Naive B cell (primary cell): ENCODE measurements at regions not wholly inside any gene's neighbourhood (a gene's known extent, or its start where the extent isn't known, plus 50 kb on each side); places are given as distances from the start of the nearest gene placed in this dataset.
A peak's percentile ranks its signal among the peaks of the same experiment; 100 is the strongest.

Source experiments
- ATAC-seq, 2 donors: fragments of 150-1000 bp; cut with Tn5 transposase; 2 replicates each; pipeline ENCODE4 v1.10.0; 2021; ENCODE audit warnings: low read depth in 2 of 2, mild to moderate bottlenecking in 2 of 2, moderate library complexity in 2 of 2
- DNase-seq: peaks from one replicate; pipeline ENCODE4 v3.0.0; 2022
- H3K27ac Mint-ChIP-seq, 6 donors: one replicate each; pipeline ENCODE4 v1.8.0; 2020 to 2022; ENCODE audit warnings: mild to moderate bottlenecking in 6 of 6, mixed read lengths in 6 of 6, moderate library complexity in 5 of 6, inconsistent platforms in 2 of 6
- H3K27me3 Mint-ChIP-seq, 3 donors: one replicate each; pipeline ENCODE4 v1.8.0; 2021 to 2022; ENCODE audit warnings: mixed read lengths in 3 of 3, mild to moderate bottlenecking in 1 of 3
- H3K36me3 Mint-ChIP-seq, 2 donors: one replicate each; pipeline ENCODE4 v1.8.0; 2020 to 2022; ENCODE audit warnings: mixed read lengths in 2 of 2, inconsistent platforms in 1 of 2, mild to moderate bottlenecking in 1 of 2
- H3K4me1 Mint-ChIP-seq, 3 donors: one replicate each; pipeline ENCODE4 v1.8.0; 2020 to 2022; ENCODE audit warnings: mixed read lengths in 3 of 3, inconsistent platforms in 1 of 3, mild to moderate bottlenecking in 1 of 3, moderate library complexity in 1 of 3
- H3K4me3 Mint-ChIP-seq, 8 donors: one replicate each; pipeline ENCODE4 v1.8.0; 2020 to 2022; ENCODE audit warnings: mild to moderate bottlenecking in 8 of 8, mixed read lengths in 8 of 8, moderate library complexity in 8 of 8, inconsistent platforms in 2 of 8
- H3K9me3 Mint-ChIP-seq, 7 donors: one replicate each; pipeline ENCODE4 v1.8.0; 2020 to 2022; ENCODE audit warnings: mixed read lengths in 7 of 7, mild to moderate bottlenecking in 5 of 7, inconsistent platforms in 2 of 7, moderate library complexity in 1 of 7

DNA sequence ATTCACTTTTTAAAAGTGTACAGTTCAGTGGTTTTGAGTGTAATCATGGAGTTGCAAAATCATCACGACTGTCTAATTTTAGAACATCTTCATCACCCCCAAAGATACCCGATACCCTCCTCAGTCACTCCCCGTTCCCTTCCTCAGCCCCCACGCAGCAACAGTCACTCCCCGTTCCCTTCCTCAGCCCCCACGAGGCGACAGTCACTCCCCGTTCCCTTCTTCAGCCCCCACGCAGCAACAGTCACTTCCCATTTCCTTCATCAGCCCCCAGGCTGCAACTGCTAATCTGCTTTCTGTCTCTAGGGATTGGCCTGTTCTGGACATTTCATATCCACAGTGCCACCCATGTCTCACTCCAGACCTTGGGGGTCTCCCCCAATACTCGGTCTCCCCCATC lies 161.6 kb upstream of the PPP2R2D start:
- peaks cover 0 to 12% (median 5%) of the 10 kb centered on the region in 7 donors for H3K9me3 Mint-ChIP-seq
- H3K27ac Mint-ChIP-seq: peak overlapping the region in 1 of 6 donors; percentile 64
- H3K36me3 Mint-ChIP-seq: no peaks in the 10 kb centered on the region
- H3K27me3 Mint-ChIP-seq: peaks cover 11 to 16% (median 13%) of the 10 kb centered on the region in 3 donors
- H3K4me3 Mint-ChIP-seq: peak overlapping the region in 1 of 8 donors; percentile 45
- DNase-seq (no peak), ATAC-seq (no peak)
- peaks cover 11 to 26% (median 25%) of the 10 kb centered on the region in 3 donors for H3K4me1 Mint-ChIP-seq

DNA sequence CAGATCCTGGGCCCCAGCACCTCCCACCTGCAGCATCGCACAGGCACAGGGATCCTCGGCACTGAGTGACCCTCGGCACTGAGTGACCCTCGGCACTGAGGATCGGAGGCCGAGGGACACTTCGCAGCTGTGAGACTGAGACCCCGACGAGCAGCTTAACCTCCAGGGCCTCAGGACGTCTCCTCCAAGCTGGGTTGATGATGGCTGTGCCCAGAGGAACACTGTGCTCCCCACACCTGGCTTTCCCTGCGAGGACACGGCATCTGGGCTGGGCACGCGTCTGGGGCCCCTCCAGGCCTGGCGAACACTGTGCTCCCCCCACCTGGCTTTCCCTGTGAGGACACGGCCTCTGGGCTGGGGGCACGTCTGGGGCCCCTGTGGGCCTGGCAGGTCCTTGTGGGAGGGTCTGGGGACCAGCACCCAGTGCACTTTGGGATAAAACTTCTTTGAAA lies 158.3 kb upstream of the PPP2R2D start:
- ATAC-seq: no peak
- no peak for DNase-seq
- no peak overlapping the region for H3K4me3 Mint-ChIP-seq
- H3K4me1 Mint-ChIP-seq: peaks cover 20 to 43% (median 38%) of the 10 kb centered on the region in 3 donors
- peak overlapping the region in 4 of 6 donors; percentile 7 to 90 (median 72) for H3K27ac Mint-ChIP-seq
- peaks cover 14 to 28% (median 18%) of the 10 kb centered on the region in 3 donors for H3K27me3 Mint-ChIP-seq
- peaks cover 0 to 12% (median 5%) of the 10 kb centered on the region in 7 donors for H3K9me3 Mint-ChIP-seq
- H3K36me3 Mint-ChIP-seq: no peaks in the 10 kb centered on the region

DNA sequence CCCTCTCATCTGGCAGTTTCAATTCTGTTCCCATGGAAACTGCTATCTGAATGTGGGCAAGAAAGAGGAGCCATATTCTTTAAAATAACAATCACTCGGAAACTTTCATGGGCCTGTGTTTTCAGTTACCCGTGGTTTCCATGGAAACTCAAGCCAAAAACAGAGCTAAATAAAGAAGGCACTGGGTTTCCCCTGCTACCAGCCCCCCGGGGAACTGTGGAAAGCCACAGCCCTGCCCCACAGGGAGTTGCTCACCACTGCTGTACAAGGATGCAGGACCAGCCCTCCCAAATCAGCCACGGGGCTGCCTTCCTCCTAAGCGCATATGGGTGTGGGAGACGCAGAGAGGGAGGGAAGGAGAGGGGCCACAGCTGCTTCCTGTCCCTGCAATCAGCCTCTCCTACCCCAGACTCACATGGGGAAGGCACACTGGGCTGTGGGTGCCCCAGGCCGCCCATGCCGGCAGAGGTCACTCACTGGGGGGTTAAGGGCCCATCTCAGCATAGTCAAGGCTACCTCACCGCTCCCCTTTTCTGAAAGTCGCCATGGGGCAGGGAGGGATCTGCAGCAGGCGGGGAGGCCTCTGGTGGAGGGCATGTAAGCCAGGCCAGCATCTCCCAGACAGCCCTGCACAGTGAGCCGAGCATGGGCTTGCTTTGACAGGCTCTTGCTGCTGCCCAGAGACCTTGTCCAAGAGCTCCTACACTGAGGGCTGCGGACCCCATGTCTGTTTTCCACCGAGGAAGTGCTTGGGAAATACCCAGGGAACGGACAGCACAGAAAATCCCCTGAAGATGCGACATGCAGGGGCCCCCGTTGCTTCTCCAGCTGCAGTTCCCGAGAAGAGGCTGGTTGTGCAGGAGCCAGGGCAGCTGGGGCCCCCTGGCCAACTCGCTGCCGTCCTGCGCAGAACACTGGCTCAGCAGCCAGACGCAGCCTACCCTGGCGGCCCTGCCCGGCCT lies 157.3 kb upstream of the PPP2R2D start:
- H3K27me3 Mint-ChIP-seq: peaks cover 16 to 32% (median 20%) of the 10 kb centered on the region in 3 donors
- H3K36me3 Mint-ChIP-seq: no peaks in the 10 kb centered on the region
- peaks cover 0 to 12% (median 5%) of the 10 kb centered on the region in 7 donors for H3K9me3 Mint-ChIP-seq
- H3K27ac Mint-ChIP-seq: peak overlapping the region; percentile 60 to 85 (median 70)
- H3K4me3 Mint-ChIP-seq: peak overlapping the region in 7 of 8 donors; percentile 15 to 83 (median 50)
- DNase-seq (peak; percentile 54), ATAC-seq (peak; percentile 81 to 87)
- H3K4me1 Mint-ChIP-seq: peaks cover 21 to 39% (median 39%) of the 10 kb centered on the region in 3 donors

DNA sequence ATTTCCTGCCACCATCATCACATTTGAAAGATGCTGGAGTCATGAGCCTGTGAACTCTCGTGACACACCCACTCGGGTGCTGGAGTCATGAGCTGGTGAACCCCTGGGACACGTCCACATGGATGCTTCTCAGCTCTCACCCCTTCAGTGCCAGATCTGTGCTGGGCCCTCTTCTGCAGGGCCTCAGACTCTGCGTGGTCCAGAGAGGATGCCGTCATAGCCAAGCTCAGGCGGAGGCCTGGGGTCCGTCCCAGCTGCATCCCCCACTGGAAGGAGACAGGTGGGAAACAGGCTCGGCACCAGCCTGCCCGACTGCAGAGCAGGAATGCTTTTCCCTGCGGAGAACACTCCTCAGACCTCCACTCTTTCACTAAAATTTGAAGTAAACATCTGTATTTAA lies 156.5 kb upstream of the PPP2R2D start:
- DNase-seq (no peak), ATAC-seq (no peak)
- peak overlapping the region in 5 of 6 donors; percentile 10 to 76 (median 49) for H3K27ac Mint-ChIP-seq
- H3K4me1 Mint-ChIP-seq: peaks cover 23 to 39% (median 39%) of the 10 kb centered on the region in 3 donors
- H3K36me3 Mint-ChIP-seq: no peaks in the 10 kb centered on the region
- H3K4me3 Mint-ChIP-seq: peak overlapping the region in 4 of 8 donors; percentile 50 to 70 (median 68)
- H3K9me3 Mint-ChIP-seq: peaks cover 0 to 10% (median 3%) of the 10 kb centered on the region in 7 donors
- H3K27me3 Mint-ChIP-seq: peaks cover 20 to 35% (median 21%) of the 10 kb centered on the region in 3 donors

- H3K27ac Mint-ChIP-seq: peak overlapping the region in 1 of 6 donors; percentile 87
- H3K4me1 Mint-ChIP-seq: peaks cover 21 to 35% (median 34%) of the 10 kb centered on the region in 3 donors
- ATAC-seq (no peak), DNase-seq (no peak)
- H3K36me3 Mint-ChIP-seq: no peaks in the 10 kb centered on the region
- no peaks in the 10 kb centered on the region for H3K9me3 Mint-ChIP-seq
- H3K4me3 Mint-ChIP-seq: no peak overlapping the region
- peaks cover 13 to 30% (median 20%) of the 10 kb centered on the region in 3 donors for H3K27me3 Mint-ChIP-seq
Measured at GRCh38 chr10:131745591-131745990, 155.2 kb upstream of the PPP2R2D start.

GRCh38 chr10:131746241-131746711 lies 154.5 kb upstream of the PPP2R2D start:
- H3K36me3 Mint-ChIP-seq: no peaks in the 10 kb centered on the region
- H3K27ac Mint-ChIP-seq: peak overlapping the region in 2 of 6 donors; percentile 43 to 93
- peaks cover 21 to 36% (median 34%) of the 10 kb centered on the region in 3 donors for H3K4me1 Mint-ChIP-seq
- peak overlapping the region in 1 of 8 donors; percentile 30 for H3K4me3 Mint-ChIP-seq
- DNase-seq (no peak), ATAC-seq (no peak)
- H3K9me3 Mint-ChIP-seq: no peaks in the 10 kb centered on the region
- peaks cover 13 to 30% (median 22%) of the 10 kb centered on the region in 3 donors for H3K27me3 Mint-ChIP-seq

DNA sequence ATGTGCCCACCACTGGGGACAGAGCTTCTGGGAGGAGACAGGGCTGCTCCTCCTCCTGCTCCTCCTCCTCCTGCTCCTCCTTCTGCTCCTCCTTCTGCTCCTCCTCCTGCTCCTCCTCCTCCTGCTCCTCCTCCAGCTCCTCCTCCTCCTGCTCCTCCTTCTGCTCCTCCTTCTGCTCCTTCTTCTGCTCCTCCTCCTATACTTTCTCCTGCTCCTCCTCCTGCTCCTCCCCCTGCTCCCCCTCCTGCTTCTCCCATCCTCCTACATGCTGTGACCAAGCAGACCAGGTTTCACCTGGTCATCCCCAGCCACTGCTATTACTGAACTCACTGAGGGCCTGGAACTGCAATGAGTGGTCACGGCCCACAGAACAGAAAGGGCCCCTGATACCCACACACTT lies 154.0 kb upstream of the PPP2R2D start:
- Mint-ChIP-seq H3K4me3 (no peak overlapping the region), H3K27ac (peak overlapping the region in 1 of 6 donors; percentile 69), H3K27me3 (peaks cover 13 to 30% (median 27%) of the 10 kb centered on the region in 3 donors), H3K36me3 (no peaks in the 10 kb centered on the region), H3K4me1 (peaks cover 21 to 41% (median 34%) of the 10 kb centered on the region in 3 donors), H3K9me3 (no peaks in the 10 kb centered on the region)
- ATAC-seq (no peak), DNase-seq (no peak)

- ATAC-seq (no peak), DNase-seq (no peak)
- Mint-ChIP-seq H3K27ac (peak overlapping the region in 2 of 6 donors; percentile 69 to 70), H3K9me3 (no peaks in the 10 kb centered on the region), H3K36me3 (no peaks in the 10 kb centered on the region), H3K27me3 (peaks cover 13 to 30% (median 28%) of the 10 kb centered on the region in 3 donors), H3K4me1 (peaks cover 21 to 42% (median 32%) of the 10 kb centered on the region in 3 donors), H3K4me3 (no peak overlapping the region)
Measured at GRCh38 chr10:131747251-131747650, 153.6 kb upstream of the PPP2R2D start.

GRCh38 chr10:131747791-131748190 lies 153.0 kb upstream of the PPP2R2D start:
- peaks cover 21 to 42% (median 30%) of the 10 kb centered on the region in 3 donors for H3K4me1 Mint-ChIP-seq
- no peak for ATAC-seq
- H3K27ac Mint-ChIP-seq: peak overlapping the region in 1 of 6 donors; percentile 59
- H3K4me3 Mint-ChIP-seq: no peak overlapping the region
- no peaks in the 10 kb centered on the region for H3K36me3 Mint-ChIP-seq
- no peak for DNase-seq
- peaks cover 13 to 30% (median 28%) of the 10 kb centered on the region in 3 donors for H3K27me3 Mint-ChIP-seq
- H3K9me3 Mint-ChIP-seq: no peaks in the 10 kb centered on the region

GRCh38 chr10:131748191-131748590 lies 152.6 kb upstream of the PPP2R2D start:
- H3K9me3 Mint-ChIP-seq: no peaks in the 10 kb centered on the region
- ATAC-seq: no peak
- H3K4me1 Mint-ChIP-seq: peaks cover 21 to 40% (median 26%) of the 10 kb centered on the region in 3 donors
- no peaks in the 10 kb centered on the region for H3K36me3 Mint-ChIP-seq
- peaks cover 13 to 30% (median 28%) of the 10 kb centered on the region in 3 donors for H3K27me3 Mint-ChIP-seq
- H3K27ac Mint-ChIP-seq: no peak overlapping the region
- DNase-seq: no peak
- H3K4me3 Mint-ChIP-seq: no peak overlapping the region

DNA sequence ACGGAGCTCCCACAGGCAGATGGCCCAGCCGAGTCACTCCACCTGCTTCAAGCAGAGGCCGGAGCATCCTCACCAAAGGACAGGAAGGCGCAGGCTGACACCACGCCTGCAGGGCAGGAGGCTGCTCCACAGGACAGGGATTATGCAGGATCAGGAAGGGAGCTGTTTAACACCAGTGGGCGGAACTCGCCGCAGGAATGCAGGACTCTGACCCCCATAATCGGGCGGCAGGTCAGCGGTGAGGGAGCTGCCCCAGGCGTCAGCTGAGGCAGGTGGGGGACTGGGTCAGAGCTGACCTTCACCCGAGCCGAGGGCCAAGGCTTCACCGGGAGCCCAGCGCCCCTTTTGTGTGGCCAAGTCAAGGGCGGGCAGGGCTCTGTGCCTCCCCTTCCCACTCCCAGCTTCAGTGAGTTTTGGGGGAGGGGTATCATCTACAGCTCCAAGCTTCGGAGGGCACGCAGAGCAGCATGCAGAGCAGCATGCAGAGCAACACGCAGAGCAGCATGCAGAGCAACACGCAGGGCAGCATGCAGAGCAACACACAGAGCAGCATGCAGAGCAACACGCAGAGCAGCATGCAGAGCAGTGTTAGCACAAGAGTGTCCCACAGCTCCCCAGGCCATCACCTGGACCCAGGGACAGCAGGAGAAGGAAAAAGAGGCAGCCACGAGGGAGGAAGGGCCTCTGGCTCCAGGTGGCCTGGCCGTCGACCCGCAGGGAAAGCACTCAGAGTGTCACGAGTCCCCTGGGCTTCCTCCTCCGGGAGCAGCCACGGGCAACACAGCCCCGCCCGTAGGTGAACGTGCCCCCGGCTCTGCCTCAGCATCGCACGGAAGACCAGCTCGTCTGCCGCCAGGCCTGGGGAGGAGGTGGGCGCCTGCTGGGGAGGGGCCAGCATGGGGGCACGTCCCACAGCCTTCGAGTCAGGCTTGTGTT lies 151.7 kb upstream of the PPP2R2D start:
- Mint-ChIP-seq H3K4me1 (peaks cover 17 to 31% (median 18%) of the 10 kb centered on the region in 3 donors), H3K36me3 (no peaks in the 10 kb centered on the region), H3K4me3 (peak overlapping the region in 1 of 8 donors; percentile 22), H3K9me3 (no peaks in the 10 kb centered on the region), H3K27me3 (peaks cover 11 to 27% (median 25%) of the 10 kb centered on the region in 3 donors), H3K27ac (peak overlapping the region in 2 of 6 donors; percentile 55 to 88)
- ATAC-seq (no peak), DNase-seq (no peak)

DNA sequence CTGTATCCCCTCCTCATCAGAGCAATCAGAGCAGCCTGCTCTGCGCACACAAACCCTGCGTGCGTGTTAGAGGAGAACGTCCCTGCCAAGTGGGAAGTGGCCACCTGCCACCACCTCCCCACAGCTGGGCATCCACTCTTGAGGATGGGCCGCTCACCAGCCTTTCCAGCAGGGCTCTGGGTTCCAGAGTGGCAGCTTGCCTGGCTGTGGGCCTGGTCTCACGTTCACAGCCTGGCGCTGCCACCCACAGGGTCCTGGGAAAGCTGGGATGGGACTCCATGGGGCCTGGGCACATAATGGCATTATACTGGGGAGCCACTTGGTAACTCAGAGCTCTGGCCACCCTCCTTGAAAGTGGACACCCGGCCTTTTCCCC lies 151.1 kb upstream of the PPP2R2D start:
- Mint-ChIP-seq H3K36me3 (no peaks in the 10 kb centered on the region), H3K27ac (no peak overlapping the region), H3K4me1 (peaks cover 11 to 25% (median 12%) of the 10 kb centered on the region in 3 donors), H3K4me3 (no peak overlapping the region), H3K27me3 (peaks cover 10 to 20% (median 19%) of the 10 kb centered on the region in 3 donors), H3K9me3 (no peaks in the 10 kb centered on the region)
- ATAC-seq (no peak), DNase-seq (no peak)
